ENCODE measurements at regions not wholly inside any gene's neighbourhood (a gene's known extent, or its start where the extent isn't known, plus 50 kb on each side); places are given as distances from the start of the nearest gene placed in this dataset.

GRCh38 chr7:109751241-109751640, 1181.6 kb downstream of the DNAJB9 start:
- TF ChIP-seq CTCF (IDR thresholded peaks at IDR 0.05): no peak
- no peak for TF ChIP-seq POLR2A (IDR thresholded peaks at IDR 0.05)

Data from body of pancreas (tissue), 4 donors.